ENCODE measurements at regions not wholly inside any gene's neighbourhood (a gene's known extent, or its start where the extent isn't known, plus 50 kb on each side); places are given as distances from the start of the nearest gene placed in this dataset.

- DNase-seq = no peak
These were observed 196.4 kb upstream of the LPP start for GRCh38 chr3:187957582-187957981.

GRCh38 chr3:187958432-187959003 lies 195.4 kb upstream of the LPP start:
- peak; percentile 60 for DNase-seq

DNA sequence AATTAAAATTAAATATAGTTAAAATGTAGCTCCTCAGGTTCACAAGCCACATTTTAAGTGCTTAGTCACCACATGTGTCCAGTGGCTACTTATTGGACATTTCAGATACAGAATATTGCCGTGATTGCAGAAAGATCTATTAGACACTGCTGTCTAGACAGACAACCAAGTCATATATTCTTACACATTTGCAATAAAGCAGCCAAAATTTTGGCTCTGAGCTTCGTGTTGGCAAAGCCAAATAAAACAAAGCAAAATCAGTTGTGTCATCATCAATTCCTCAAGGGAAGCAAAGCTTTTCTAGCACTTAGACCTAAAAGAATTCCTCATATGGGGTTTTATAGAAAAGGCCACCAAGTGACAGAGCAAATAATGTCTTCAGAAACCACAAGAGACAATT lies 193.1 kb upstream of the LPP start:
- DNase-seq = no peak

DNA sequence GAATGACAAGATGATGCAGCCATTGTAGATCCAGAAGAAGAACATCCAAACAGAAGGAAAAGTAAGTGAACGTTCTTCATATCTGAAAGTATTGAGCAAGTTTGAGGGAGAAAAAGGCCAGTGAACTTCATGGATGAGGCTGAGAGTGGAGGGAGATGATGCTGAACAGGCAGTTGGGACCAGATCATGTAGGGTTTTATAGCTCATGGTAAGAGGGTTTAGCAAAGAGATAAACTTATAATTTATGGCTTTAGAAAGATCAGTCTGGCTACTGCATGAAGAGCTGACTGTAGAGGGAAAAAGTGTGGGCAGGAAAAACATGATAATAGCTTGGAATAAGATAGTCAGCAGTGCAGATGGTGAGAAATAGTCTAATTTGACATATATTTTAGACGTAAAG lies 192.6 kb upstream of the LPP start:
- no peak for DNase-seq

GRCh38 chr3:187963003-187963676 lies 190.8 kb upstream of the LPP start:
- DNase-seq = no peak

DNA sequence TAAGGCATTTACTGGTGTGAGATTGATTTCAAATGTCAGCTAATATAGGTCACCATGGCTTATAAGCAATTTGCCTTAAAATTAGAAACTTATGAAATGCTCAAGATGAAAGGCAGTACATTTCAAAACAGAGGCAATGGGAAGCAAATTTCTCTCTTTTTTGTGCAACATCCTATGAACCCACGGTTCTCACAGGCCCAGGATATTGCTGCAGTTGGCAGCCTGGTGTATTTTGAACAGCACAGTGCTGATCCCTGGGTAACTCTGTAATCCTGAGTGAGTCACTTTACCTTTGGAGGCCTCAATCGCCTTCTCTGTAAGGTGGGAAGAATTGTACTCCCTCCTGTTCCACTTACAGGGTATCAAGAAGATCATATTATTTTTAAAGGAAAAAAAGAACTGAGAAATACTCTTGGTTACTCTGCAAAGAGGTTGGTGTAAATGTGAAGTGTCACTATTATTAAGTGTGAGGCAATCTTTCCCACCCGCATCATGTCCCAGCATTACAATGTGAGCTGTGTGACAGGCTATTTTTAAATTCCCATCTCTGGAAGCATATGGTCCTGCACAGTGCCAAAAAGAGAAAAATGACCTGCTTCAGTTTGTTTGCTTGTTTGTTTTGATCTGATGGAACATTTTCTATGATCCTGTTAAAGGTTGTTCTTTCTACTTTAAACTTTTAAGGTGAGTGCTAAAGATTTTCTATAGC lies 190.1 kb upstream of the LPP start:
- DNase-seq = no peak

DNA sequence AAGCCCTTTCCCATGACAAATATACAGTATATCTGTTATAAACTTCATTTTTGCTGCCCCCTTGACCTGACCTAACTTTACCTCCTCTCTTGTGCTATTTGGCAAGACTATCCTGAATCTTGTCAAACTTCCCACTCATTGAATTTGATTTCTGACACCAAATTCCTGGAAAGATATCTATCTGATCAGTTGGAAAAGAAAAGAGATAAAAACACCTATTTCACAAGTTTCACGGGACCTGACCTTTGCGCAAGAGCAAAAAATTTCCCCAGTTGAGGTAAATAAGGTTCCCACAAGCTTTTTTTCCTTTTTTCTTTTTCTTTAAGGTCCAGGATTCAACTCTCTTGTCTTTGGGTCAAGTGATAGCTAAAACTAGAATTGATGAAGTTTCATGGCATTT lies 189.2 kb upstream of the LPP start:
- no peak for DNase-seq

- no peak for DNase-seq
These were observed 187.9 kb upstream of the LPP start for GRCh38 chr3:187966096-187966495.

- no peak for DNase-seq
These were observed 187.1 kb upstream of the LPP start for GRCh38 chr3:187966636-187967406.

DNA sequence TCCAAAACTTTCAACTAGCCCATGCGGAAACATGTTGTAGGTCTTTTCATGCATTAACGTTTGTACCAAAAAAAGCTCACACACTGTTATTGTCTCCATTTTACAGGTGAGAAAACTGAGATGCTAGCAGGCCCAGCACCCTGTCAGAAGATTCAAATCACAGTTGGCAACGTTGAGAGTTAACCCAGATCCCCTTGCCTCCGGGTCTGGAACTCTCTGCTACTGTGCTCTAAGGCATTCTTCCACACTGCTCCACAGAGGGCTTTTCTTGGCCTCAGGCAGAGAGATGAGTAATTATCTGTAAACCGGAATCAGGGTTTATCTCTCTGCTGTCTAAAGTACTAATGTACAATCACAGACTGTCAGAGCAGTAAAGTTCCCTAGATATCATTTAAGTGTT lies 186.0 kb upstream of the LPP start:
- no peak for DNase-seq

GRCh38 chr3:187968883-187969580 lies 184.9 kb upstream of the LPP start:
- no peak for DNase-seq

- DNase-seq = no peak
These were observed 184.4 kb upstream of the LPP start for GRCh38 chr3:187969581-187969950.

DNA sequence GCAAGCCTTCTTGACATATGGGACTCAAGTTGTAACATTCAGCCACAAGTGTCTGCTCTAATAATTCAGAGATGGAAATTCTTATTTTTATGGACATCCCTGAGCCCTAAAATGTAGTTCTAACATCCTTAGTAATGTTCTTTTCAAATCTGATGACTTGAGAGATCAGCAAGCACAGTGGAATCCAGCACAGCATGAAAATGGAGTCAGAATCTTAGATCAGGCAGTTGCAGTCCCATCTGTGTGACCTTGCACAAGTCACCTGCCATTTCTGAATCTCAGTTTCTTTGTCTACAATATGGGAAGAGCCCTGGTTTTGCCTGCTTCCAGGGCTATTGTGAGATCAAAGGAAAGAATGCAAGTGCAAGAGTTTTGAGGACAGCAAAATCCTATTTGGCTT lies 183.9 kb upstream of the LPP start:
- DNase-seq = no peak

- DNase-seq = no peak
These were observed 182.3 kb upstream of the LPP start for GRCh38 chr3:187971629-187972028.

DNA sequence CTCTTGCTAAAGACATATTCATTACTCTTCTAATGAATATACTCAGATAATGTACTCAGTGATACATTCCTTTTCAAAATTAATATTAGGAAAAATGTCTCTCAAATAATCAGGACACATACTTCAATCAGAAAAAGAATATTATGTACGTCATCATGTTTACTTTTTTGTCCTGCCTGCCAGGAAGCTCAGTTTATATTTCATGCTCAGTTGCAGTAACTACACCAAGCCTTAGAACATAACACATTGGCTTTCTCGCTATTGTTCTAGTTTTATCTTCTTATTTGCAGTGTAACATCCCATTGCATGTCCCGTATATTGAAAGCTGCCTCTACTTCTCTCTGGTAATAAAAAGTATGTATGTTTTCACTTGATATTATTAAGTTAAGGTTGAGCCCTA lies 181.5 kb upstream of the LPP start:
- DNase-seq = no peak

GRCh38 chr3:187973977-187974870 lies 179.7 kb upstream of the LPP start:
- no peak for DNase-seq

DNA sequence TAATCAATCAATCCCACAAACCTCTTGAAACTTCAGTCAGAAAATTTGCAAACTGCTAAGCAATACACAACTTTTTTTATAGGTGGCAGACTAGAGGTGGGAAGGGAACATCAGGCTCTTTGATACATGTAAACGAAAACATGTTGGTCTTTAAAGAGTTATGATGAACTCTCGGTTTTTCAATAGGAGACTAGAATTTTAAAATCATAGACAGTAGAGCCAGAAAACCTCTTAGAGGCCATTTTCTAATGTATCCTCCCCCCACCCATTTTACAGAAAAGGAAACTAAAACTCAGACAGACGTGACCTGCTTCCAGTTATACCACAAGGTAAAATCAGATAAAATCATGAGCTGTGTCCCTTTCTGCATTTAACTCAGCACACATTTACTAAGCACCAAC lies 179.1 kb upstream of the LPP start:
- no peak for DNase-seq

DNA sequence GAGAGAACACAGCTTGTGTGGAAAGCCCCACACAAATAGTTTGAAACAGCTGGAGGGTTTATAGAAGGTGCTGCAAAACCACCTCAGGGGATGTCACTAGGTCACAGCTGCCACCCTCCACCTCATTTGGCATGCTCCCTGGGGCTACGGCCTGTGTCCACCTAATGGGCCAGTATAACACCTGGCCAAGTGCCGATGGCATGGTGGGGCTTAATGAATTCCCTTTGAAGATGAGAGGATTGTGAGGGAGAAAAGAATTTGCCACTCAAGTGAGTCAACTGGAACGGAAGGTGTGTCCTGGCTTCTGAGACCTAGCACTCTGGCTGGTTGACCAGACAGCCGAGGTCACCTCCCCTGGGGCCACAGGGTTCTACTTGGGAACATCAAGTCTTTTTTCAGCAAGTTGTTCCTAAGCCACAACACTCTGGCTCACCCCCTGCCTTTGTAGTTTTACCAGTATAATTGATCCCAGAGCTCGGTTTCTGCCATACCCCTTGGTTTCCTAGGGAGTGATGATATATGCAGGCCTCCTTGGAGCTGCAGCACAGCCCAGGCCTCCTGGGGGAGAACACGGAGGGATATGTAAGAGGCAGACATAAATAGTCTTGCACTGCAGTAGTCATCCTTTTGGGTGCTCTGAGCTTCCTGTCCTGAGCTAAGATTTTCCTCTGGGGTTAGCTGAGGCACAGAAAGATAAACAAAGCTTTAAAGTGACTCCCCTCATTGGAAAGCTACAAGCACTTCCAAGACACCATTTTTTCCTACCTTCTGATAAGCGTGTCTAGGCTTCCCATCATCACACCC lies 178.2 kb upstream of the LPP start:
- no peak for DNase-seq

GRCh38 chr3:187976365-187976900 lies 177.5 kb upstream of the LPP start:
- DNase-seq = no peak

GRCh38 chr3:187977659-187978058 lies 176.3 kb upstream of the LPP start:
- no peak for DNase-seq

GRCh38 chr3:187978433-187979011 lies 175.4 kb upstream of the LPP start:
- no peak for DNase-seq
